Pancreas (tissue), 10 donors: ENCODE measurements at regions not wholly inside any gene's neighbourhood (a gene's known extent, or its start where the extent isn't known, plus 50 kb on each side); places are given as distances from the start of the nearest gene placed in this dataset.

Experiments used
- ATAC-seq, 4 donors: fragments of 200-7000 bp; cut with Tn5 transposase; one replicate each; pipeline versions ENCODE4 v1.8.0 to v1.9.1; 2020; ENCODE audit warnings: mild to moderate bottlenecking in 4 of 4, moderate library complexity in 4 of 4
- DNase-seq, 6 donors: peaks; one replicate each; pipeline ENCODE4 v3.0.0-alpha.2; 2020
- FAIRE-seq: peaks from 2 replicates; lab custom pipeline; 2012; peaks lifted over from hg19 to GRCh38; lab: Jason Lieb, UNC
- H3K27ac ChIP-seq, 4 donors: fragments of 200-600 bp; sonication (generic); 1 replicate in 3 of 4; 2 replicates in 1 of 4; pipeline versions ENCODE4 v1.5.0 to v1.8.0; 2020
- H3K27me3 ChIP-seq, 4 donors: fragments of 200-600 bp; one replicate each; pipeline ENCODE4 v1.8.0; 2021
- H3K36me3 ChIP-seq, 3 donors: fragments of 200-600 bp; sonication (generic) in 1 of 3; one replicate each; pipeline versions ENCODE4 v1.5.0 to v1.8.0; 2020 to 2021
- H3K4me1 ChIP-seq, 3 donors: fragments of 200-600 bp; one replicate each; pipeline ENCODE4 v1.8.0; 2021
- H3K4me3 ChIP-seq, 4 donors: fragments of 200-600 bp; sonication (generic) in 2 of 4; one replicate each; pipeline versions ENCODE4 v1.5.0 to v1.8.0; 2020 to 2021
- H3K9me3 ChIP-seq, 4 donors: fragments of 200-600 bp; one replicate each; pipeline ENCODE4 v1.8.0; 2021
- WGBS, 2 donors: extraction: QIAGEN DNeasy Blood & Tissue Kit; methylation state at CpG; one replicate each; pipeline ENCODE4 v1.1.7; 2013; 5-methylcytosine and 5-hydroxymethylcytosine counted together
- intact Hi-C, 3 donors: fragments of 100-400 bp; cut with DNase I; formaldehyde crosslinking; loops; one replicate each; pipeline versions ENCODE4 v1.11.1 to v1.14.2; 2022
- TF ChIP-seq, protein P1 (sequence below), 4 donors: fragments of 200-600 bp; sonication (generic) in 3 of 4; IDR thresholded peaks; one replicate each; pipeline versions ENCODE4 v1.5.0 to v1.8.0; 2021; ENCODE audit warnings: antibody characterized with exemption in 4 of 4
- donor health status: healthy with polysubstance abuse.
- donor health status: DM: no; HTN: no; CAD: no; lungs with moderate emphysema.
- donor health status: DM: no; HTN: no; CAD: no.
- donor health status: control.
- donor health status: control.
- donor health status: Bipolar disorder and iron deficiency.
- donor health status: DM: yes; HTN: yes; CAD: no.
- donor health status: DM: no; HTN: no; CAD: no.
- donor health status: DM: no; HTN: no; CAD: no.
- donor health status: DM: yes; HTN: yes; CAD: no.

- no peaks in the 10 kb centered on the region for H3K36me3 ChIP-seq
- FAIRE-seq (peak; percentile 13), ATAC-seq (no peak), DNase-seq (no peak)
- intact Hi-C loops: no loop called here
- no peak overlapping the region for H3K27ac ChIP-seq
- TF ChIP-seq, protein P1, sequence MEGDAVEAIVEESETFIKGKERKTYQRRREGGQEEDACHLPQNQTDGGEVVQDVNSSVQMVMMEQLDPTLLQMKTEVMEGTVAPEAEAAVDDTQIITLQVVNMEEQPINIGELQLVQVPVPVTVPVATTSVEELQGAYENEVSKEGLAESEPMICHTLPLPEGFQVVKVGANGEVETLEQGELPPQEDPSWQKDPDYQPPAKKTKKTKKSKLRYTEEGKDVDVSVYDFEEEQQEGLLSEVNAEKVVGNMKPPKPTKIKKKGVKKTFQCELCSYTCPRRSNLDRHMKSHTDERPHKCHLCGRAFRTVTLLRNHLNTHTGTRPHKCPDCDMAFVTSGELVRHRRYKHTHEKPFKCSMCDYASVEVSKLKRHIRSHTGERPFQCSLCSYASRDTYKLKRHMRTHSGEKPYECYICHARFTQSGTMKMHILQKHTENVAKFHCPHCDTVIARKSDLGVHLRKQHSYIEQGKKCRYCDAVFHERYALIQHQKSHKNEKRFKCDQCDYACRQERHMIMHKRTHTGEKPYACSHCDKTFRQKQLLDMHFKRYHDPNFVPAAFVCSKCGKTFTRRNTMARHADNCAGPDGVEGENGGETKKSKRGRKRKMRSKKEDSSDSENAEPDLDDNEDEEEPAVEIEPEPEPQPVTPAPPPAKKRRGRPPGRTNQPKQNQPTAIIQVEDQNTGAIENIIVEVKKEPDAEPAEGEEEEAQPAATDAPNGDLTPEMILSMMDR (IDR thresholded peaks at IDR 0.05): no peak
- WGBS, 2 donors: 41 to 44% methylated on average over 1 of the region's 1 CpG
- no peaks in the 10 kb centered on the region for H3K9me3 ChIP-seq
- no peak overlapping the region for H3K4me3 ChIP-seq
- H3K4me1 ChIP-seq: no peaks in the 10 kb centered on the region
- no peaks in the 10 kb centered on the region for H3K27me3 ChIP-seq
Observed at GRCh38 chr2:168312036-168312822, 64.8 kb upstream of the STK39 start.

DNA sequence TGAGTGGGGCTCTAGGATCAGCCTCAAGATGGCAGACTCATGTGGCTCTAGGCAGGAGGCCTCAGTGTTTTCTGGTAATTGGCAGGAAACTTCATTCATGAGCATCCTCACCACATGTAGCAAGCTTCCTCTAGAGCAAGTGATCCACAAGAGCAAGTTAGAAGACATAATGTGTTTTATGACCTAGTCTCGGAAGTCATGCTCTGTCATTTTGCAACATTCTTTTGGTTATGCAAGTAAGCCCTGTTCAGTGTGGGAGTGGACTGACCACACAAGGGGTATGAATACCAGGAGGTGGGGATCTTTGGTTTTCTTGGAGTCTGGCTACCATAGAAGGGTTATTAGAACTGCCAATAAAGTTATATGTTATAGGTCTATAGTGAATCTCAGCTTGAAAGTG, 66.8 kb upstream of the STK39 start:
- 92 to 100% methylated on average over 1 of the region's 1 CpG for WGBS, 2 donors
- H3K4me3 ChIP-seq: no peak overlapping the region
- no peak overlapping the region for H3K27ac ChIP-seq
- intact Hi-C loops: no loop called here
- DNase-seq: no peak
- TF ChIP-seq, protein P1 (IDR thresholded peaks at IDR 0.05): no peak
- no peak for FAIRE-seq
- ATAC-seq: no peak
- H3K36me3 ChIP-seq: no peaks in the 10 kb centered on the region
- H3K27me3 ChIP-seq: no peaks in the 10 kb centered on the region
- no peaks in the 10 kb centered on the region for H3K9me3 ChIP-seq
- no peaks in the 10 kb centered on the region for H3K4me1 ChIP-seq

DNA sequence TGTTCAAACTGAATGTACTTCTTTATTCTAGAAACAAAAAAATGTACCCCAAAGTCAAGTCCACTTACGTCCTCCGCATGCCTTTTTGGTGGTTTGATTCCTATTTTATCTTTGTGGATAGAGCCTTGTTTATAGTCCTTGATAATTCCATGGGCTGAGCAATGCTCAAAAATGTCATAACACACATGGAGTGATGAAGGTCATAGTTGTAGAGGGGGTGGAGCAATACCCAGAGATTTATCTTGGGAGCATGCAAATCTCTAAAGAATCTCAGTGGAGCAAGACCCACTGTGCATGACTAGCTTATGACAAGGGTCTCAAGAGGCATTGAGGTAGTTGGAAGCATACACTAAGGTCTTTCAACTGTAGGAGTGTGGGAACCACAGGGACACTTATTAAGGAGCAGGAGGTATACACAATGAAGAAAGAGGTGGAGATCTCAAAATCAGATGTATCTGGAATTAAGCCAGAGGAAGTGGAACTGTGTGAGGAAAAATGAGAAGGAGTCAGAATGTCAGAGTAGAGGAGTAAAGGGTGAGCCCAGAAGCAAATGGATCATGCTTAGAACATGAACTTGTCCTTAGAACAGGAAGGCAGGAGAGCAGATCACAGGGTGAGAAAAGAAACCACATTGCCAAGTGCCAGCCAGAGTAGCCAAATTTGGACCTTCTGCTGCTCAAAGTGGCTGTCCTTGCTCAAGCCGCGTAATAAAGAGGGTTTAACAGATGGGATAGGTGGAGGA, 68.1 kb upstream of the STK39 start:
- no peak for FAIRE-seq
- Histone ChIP-seq H3K4me3 (no peak overlapping the region), H3K36me3 (no peaks in the 10 kb centered on the region), H3K4me1 (no peaks in the 10 kb centered on the region), H3K9me3 (no peaks in the 10 kb centered on the region), H3K27me3 (no peaks in the 10 kb centered on the region), H3K27ac (peak overlapping the region in 1 of 4 donors; percentile 6)
- 70 to 75% methylated on average over 4 of the region's 4 CpGs for WGBS, 2 donors
- TF ChIP-seq, protein P1 (IDR thresholded peaks at IDR 0.05): no peak
- no peak for DNase-seq
- peak in 3 of 4 donors; percentile 24 to 29 (median 24) for ATAC-seq
- intact Hi-C loops: no loop called here

- H3K36me3 ChIP-seq: no peaks in the 10 kb centered on the region
- H3K9me3 ChIP-seq: no peaks in the 10 kb centered on the region
- H3K4me3 ChIP-seq: no peak overlapping the region
- H3K4me1 ChIP-seq: no peaks in the 10 kb centered on the region
- no peak for DNase-seq
- TF ChIP-seq, protein P1 (IDR thresholded peaks at IDR 0.05): no peak
- peak; percentile 59 to 74 (median 66) for ATAC-seq
- no peaks in the 10 kb centered on the region for H3K27me3 ChIP-seq
- H3K27ac ChIP-seq: peak overlapping the region in 1 of 4 donors; percentile 6
- intact Hi-C loops: no loop called here
- no peak for FAIRE-seq
Observed at GRCh38 chr2:168316073-168316440, 68.7 kb upstream of the STK39 start.

- DNase-seq: no peak
- TF ChIP-seq, protein P1 (IDR thresholded peaks at IDR 0.05): no peak
- Histone ChIP-seq H3K27ac (no peak overlapping the region), H3K9me3 (no peaks in the 10 kb centered on the region), H3K36me3 (no peaks in the 10 kb centered on the region), H3K4me3 (no peak overlapping the region), H3K27me3 (no peaks in the 10 kb centered on the region), H3K4me1 (no peaks in the 10 kb centered on the region)
- no peak for FAIRE-seq
- WGBS, 2 donors: 88 to 94% methylated on average over 1 of the region's 1 CpG
- no peak for ATAC-seq
- intact Hi-C loops: no loop called here
Observed at GRCh38 chr2:168317282-168317681, 69.9 kb upstream of the STK39 start.
